ENCODE measurements at regions not wholly inside any gene's neighbourhood (a gene's known extent, or its start where the extent isn't known, plus 50 kb on each side); places are given as distances from the start of the nearest gene placed in this dataset.

DNA sequence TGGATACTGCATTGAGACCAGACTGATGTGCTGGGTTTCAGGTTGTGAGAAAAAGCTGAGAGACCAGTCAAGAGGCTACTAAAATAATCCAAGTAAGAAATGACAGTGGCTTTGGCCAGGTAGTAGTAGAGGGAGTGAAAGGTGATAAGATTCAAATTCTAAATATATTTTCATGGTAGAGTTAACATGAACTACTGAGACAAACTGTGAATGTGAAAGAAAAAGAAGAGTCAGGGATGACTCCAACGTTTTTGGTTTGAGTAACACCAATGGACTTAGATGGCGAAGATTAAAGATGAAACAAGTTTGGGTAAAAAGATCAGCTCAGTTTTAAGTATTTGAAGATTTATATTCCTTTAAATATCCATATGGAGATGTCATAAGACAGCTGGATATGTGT, 209.4 kb downstream of the ZEB2 start:
- no peak overlapping the region for H3K27ac Mint-ChIP-seq (ENCODE audit: unreplicated experiment)
- H3K36me3 Mint-ChIP-seq (ENCODE audit: unreplicated experiment), result peaks cover 19% of the 10 kb centered on the region
- no peak overlapping the region for H3K4me3 Mint-ChIP-seq (ENCODE audit: unreplicated experiment)
- peaks cover 2% of the 10 kb centered on the region for H3K4me1 Mint-ChIP-seq (ENCODE audit: unreplicated experiment)
- TF ChIP-seq, protein P1, sequence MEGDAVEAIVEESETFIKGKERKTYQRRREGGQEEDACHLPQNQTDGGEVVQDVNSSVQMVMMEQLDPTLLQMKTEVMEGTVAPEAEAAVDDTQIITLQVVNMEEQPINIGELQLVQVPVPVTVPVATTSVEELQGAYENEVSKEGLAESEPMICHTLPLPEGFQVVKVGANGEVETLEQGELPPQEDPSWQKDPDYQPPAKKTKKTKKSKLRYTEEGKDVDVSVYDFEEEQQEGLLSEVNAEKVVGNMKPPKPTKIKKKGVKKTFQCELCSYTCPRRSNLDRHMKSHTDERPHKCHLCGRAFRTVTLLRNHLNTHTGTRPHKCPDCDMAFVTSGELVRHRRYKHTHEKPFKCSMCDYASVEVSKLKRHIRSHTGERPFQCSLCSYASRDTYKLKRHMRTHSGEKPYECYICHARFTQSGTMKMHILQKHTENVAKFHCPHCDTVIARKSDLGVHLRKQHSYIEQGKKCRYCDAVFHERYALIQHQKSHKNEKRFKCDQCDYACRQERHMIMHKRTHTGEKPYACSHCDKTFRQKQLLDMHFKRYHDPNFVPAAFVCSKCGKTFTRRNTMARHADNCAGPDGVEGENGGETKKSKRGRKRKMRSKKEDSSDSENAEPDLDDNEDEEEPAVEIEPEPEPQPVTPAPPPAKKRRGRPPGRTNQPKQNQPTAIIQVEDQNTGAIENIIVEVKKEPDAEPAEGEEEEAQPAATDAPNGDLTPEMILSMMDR (IDR thresholded peaks at IDR 0.05), result no peak
- peaks cover 22% of the 10 kb centered on the region for H3K9me3 Mint-ChIP-seq (ENCODE audit: unreplicated experiment)
- no peaks in the 10 kb centered on the region for H3K27me3 Mint-ChIP-seq (ENCODE audit: unreplicated experiment)
- no peak for DNase-seq (ENCODE audit: extremely low spot score, unreplicated experiment)

DNA sequence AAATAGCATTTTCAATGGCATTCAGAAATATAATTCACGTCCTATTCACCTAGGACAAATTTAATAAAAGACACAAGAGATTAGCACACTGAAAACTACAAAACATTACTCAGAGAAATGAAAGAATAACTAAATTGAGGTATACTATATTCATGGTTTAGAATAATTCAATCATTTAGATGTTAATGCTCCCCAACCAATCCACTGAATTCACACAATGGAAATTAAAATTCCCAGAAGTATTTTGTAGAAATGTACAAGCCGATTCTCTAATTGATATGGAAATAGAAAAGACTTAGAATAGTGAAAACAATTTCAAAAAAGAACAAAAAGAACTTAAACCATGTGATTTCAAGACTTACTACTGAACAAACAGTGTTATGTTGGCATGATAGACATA, 212.2 kb downstream of the ZEB2 start:
- no peak overlapping the region for H3K4me3 Mint-ChIP-seq (ENCODE audit: unreplicated experiment)
- H3K4me1 Mint-ChIP-seq (ENCODE audit: unreplicated experiment), result peaks cover 2% of the 10 kb centered on the region
- H3K9me3 Mint-ChIP-seq (ENCODE audit: unreplicated experiment), result peaks cover 21% of the 10 kb centered on the region
- peaks cover 22% of the 10 kb centered on the region for H3K36me3 Mint-ChIP-seq (ENCODE audit: unreplicated experiment)
- no peak for DNase-seq (ENCODE audit: extremely low spot score, unreplicated experiment)
- TF ChIP-seq, protein P1 (IDR thresholded peaks at IDR 0.05), result no peak
- H3K27ac Mint-ChIP-seq (ENCODE audit: unreplicated experiment), result no peak overlapping the region
- no peaks in the 10 kb centered on the region for H3K27me3 Mint-ChIP-seq (ENCODE audit: unreplicated experiment)

GRCh38 chr2:144304202-144304601, 215.7 kb downstream of the ZEB2 start:
- DNase-seq (ENCODE audit: extremely low spot score, unreplicated experiment), result no peak
- H3K9me3 Mint-ChIP-seq (ENCODE audit: unreplicated experiment), result peaks cover 8% of the 10 kb centered on the region
- peaks cover 12% of the 10 kb centered on the region for H3K36me3 Mint-ChIP-seq (ENCODE audit: unreplicated experiment)
- no peaks in the 10 kb centered on the region for H3K27me3 Mint-ChIP-seq (ENCODE audit: unreplicated experiment)
- H3K4me3 Mint-ChIP-seq (ENCODE audit: unreplicated experiment), result no peak overlapping the region
- H3K27ac Mint-ChIP-seq (ENCODE audit: unreplicated experiment), result no peak overlapping the region
- H3K4me1 Mint-ChIP-seq (ENCODE audit: unreplicated experiment), result peaks cover 2% of the 10 kb centered on the region
- TF ChIP-seq, protein P1 (IDR thresholded peaks at IDR 0.05), result no peak

DNA sequence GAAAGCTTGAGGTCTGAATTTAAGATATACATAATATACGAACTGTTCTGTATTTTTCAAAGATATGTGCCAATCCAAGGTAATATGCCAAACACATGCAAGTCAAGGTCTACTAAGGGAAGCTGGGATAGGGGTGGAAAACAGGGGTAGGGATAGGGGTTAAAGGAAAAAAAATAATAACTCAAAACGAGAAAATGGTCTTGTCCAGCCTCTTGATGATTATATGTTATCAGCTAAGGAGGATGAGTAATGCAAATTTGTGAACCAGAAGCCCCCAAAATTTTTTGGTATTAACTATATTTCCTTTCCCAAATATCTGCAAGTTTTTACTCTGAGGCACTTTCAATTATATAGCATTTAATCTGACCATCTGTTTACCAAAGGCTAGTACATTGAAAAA, 219.3 kb downstream of the ZEB2 start:
- Mint-ChIP-seq H3K4me3 (ENCODE audit: unreplicated experiment) (no peak overlapping the region), H3K27me3 (ENCODE audit: unreplicated experiment) (no peaks in the 10 kb centered on the region), H3K9me3 (ENCODE audit: unreplicated experiment) (peaks cover 3% of the 10 kb centered on the region), H3K27ac (ENCODE audit: unreplicated experiment) (no peak overlapping the region), H3K4me1 (ENCODE audit: unreplicated experiment) (no peaks in the 10 kb centered on the region), H3K36me3 (ENCODE audit: unreplicated experiment) (peaks cover 10% of the 10 kb centered on the region)
- TF ChIP-seq, protein P1 (IDR thresholded peaks at IDR 0.05), result no peak
- DNase-seq (ENCODE audit: extremely low spot score, unreplicated experiment), result no peak

DNA sequence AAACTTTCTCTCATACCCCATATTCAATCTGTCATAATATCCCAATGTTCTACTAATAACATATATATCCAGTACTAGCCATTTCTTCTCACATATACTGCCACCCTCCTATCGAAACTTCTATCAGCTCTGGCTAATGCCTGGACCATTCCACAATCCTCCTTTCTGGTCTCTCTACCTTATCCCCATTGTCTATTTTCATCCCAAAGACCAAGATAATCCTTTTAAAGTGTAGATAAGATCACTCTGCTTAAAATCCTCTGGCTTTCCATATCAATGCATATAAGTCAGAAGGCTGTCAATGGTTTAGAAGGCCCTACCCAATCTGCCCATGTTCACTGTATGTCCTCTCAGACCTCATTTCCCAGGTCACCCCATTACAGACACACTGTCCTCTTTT, 229.6 kb downstream of the ZEB2 start:
- Mint-ChIP-seq H3K27me3 (ENCODE audit: unreplicated experiment) (no peaks in the 10 kb centered on the region), H3K36me3 (ENCODE audit: unreplicated experiment) (peaks cover 11% of the 10 kb centered on the region), H3K4me1 (ENCODE audit: unreplicated experiment) (peaks cover 15% of the 10 kb centered on the region), H3K4me3 (ENCODE audit: unreplicated experiment) (no peak overlapping the region), H3K27ac (ENCODE audit: unreplicated experiment) (no peak overlapping the region), H3K9me3 (ENCODE audit: unreplicated experiment) (peaks cover 17% of the 10 kb centered on the region)
- TF ChIP-seq, protein P1 (IDR thresholded peaks at IDR 0.05), result no peak
- no peak for DNase-seq (ENCODE audit: extremely low spot score, unreplicated experiment)
